GM19238 (cell line): ENCODE measurements at regions not wholly inside any gene's neighbourhood (a gene's known extent, or its start where the extent isn't known, plus 50 kb on each side); places are given as distances from the start of the nearest gene placed in this dataset.
"Not testable (repeated sequence)": the region's sequence is repeated elsewhere in the genome, so short reads cannot be mapped to it uniquely, and the experiment has no call there.

Experiments used
- DNase-seq: peaks from one replicate; pipeline ENCODE4 v3.0.0; 2011; ENCODE audit warnings: low spot score; ENCODE audit not compliant: insufficient read length

DNA sequence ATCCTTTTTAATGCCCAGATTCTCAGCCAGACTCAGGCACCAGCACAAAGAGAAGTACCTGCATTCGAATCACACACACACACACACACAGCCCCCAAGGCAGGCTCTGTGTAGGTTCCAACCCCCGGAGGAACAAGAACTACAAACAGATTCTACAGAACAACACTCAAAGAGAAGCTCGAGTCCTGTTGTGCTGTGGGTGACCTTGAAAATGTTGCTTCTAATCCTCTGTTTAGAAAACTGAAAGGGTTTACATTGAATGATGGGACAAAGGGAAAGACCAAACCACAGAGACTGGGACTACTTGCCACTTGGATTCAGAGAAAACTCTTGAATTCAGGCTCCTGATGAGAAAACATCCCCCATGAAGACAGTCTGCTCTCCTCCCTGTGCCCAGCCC is 568.8 kb upstream of the C16orf82 start:
- no peak for DNase-seq

DNA sequence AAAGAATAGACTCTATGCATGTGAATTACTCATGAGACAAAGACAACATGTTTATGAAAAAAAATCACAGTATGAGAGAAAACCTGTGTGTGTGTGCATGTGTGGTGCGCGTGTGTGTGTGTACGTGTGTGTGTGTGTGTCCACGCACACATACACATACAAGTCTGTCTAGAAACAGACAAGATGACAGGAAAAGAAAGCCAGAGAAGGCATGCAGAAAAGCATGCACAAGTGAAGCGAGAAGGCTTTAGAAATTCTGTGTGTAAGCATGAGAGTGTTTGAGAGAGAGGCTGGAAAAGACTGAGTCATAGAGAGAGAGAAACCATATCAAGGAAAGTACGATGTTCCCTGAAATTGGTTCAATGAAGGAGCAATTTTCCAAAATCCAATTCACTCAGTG is 566.4 kb upstream of the C16orf82 start:
- DNase-seq, result no peak

DNA sequence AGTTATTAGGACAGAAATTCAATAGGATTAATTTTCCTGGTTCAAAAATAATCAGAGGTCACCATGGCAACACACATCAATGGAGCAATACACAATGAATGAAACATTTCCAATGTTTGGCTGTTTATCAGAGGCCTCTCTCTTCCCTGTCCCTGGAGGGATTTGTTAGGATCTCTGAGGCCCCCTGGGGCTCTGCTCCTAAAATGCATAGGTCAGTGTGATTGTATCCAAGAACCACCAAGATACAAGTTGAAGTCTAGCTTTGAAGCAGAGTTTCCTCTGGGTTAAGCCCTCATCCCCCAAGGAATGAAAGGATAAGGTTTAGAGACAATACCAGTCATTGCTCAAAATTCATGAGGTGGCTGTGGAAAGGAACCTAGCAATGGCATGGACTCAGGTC is 561.2 kb upstream of the C16orf82 start:
- no peak for DNase-seq

DNA sequence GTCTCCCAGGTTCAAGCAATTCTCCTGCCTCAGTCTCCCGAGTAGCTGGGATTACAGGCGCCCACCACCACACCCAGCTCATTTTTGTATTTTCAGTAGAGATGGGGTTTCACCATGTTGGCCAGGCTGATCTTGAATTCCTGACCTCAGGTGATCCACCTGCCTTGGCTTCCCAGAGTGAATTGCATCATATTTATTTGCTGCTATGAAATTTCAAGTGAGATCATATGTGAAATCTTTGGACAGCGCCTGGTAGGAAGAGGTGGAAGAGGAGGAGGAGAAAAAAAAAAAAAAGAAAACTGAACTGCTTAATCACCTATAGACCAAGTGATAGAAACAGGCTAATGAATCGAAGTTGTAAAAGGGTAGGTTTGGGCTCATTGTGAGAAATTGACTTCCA is 557.8 kb upstream of the C16orf82 start:
- DNase-seq, result not testable (repeated sequence)

DNA sequence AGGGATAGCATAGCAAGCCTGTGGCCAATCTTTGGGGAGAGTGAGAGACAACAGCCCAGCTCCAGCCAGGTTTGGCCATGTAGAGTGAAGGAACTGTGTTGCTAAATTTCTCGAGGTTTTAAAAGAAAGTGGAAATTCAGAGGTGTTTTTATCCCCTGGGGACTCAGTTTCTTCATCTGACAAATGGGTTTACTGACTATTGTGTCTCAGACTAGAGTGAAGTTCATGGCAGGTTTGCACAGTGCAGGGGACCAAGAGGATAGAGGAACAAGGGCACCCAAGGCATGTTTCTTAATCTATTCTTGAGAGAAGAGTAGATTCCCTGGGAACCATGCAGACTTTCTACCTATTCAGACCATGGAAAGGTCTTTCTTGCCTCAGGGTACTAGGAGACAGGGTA is 555.8 kb upstream of the C16orf82 start:
- no peak for DNase-seq

DNA sequence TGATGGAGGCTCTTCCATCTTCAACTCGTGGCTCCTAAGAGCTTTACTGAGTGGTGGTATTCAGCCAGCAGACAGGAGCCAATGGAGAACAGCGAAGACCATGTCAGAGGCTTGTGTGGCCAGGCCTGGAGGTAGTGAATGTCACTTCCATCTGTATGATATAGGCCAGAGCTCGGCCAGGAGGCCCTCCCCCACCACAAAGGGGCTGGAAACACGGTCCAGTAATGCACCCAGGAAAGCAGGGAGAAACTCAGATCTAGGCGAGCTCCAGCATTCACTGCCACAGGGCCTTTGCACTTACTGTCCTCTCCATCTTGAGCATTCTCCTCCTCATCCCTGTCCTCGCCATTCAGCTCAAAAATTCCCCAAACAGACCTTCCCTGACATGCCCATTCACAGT is 555.3 kb upstream of the C16orf82 start:
- no peak for DNase-seq

DNA sequence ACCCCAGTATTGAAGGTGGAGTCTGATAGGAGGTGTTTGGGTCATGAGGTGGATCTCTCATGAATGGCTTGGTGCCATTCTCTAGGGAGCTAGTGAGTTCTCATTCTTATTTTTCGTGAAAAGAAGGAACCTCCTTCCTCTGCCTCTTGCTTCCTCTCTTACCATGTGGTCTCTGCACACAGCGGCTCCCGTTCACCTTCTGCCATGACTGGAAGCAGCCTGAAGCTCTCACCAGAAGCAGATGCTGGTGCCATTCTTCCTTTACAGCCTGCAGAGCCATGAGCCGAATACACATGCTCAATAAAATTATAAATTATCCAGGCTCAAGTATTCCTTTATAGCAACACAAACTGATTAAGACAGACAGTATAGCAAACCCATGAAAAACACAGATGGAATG is 545.1 kb upstream of the C16orf82 start:
- DNase-seq, result no peak

DNA sequence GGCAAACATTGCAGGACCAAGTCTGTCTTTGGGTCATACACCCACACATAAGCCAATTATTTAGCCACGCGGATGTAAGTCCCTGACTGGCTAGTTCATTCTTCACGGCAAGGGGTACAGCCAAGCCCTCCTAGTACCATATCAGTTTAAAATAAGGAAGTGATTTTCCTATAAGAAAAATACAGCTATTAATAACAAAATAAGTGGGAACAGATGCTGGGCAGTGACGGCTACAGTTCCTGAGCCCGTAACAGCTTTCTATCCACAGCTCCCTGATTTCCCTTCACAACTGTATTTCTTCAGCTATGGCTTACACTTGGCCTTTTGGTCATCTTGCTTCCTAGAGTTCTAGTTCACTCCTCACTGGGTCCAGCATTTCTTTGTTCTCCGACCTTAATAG is 542.4 kb upstream of the C16orf82 start:
- DNase-seq, result no peak

DNA sequence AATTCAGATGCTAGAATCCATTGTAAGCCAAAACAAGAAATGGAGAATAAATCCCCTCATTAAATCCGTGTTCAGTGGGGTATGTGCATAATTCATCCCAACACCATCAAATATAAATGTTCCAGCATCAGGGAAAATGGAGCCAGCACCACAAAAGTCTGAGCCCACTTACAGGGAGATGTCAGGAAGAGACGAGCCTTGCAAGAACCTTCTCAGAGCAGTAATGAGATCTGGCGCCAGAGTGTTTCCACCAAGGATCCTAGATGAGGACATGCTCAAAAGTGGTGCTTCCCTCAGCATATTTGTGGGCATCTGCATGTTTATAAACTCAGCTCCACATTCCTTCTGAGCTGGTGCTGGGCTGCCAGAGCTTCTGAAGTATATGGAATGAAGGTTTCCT is 541.9 kb upstream of the C16orf82 start:
- no peak for DNase-seq

DNA sequence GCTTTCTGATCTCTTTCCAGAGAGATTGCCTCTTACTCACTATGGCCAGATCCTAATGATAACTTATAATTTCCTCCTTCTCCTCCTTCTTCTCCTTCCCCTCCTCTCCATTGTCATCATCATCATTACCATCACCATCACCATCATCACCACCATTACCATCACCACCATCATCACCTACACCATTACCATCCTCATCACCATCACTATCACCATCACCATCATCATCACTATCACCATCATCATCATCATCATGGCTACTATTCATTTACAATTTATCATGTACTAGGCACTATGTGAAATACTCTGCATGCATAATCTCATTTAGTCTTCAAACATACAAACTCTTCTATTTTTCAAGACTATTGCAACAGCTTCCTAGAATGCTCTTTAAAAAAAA is 540.9 kb upstream of the C16orf82 start:
- DNase-seq, result no peak

DNA sequence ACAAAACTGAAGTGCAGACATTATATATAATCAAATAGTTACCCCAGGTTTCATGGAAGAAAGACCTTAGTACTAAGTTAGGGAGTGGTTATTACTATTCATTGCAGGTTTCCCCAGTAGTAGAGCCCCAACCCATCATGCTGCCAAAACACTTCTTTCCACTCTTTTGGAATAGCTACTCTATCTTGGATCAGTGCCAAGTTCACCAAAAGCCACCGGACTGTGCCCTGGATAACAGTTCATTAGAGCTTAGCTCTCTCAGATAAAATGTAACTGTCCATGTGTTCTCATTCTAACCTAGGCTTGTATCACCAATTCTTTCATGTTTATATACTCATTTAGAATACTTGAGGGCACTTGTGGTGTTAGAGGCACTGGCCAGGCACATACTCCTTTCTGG is 540.1 kb upstream of the C16orf82 start:
- DNase-seq, result no peak

DNA sequence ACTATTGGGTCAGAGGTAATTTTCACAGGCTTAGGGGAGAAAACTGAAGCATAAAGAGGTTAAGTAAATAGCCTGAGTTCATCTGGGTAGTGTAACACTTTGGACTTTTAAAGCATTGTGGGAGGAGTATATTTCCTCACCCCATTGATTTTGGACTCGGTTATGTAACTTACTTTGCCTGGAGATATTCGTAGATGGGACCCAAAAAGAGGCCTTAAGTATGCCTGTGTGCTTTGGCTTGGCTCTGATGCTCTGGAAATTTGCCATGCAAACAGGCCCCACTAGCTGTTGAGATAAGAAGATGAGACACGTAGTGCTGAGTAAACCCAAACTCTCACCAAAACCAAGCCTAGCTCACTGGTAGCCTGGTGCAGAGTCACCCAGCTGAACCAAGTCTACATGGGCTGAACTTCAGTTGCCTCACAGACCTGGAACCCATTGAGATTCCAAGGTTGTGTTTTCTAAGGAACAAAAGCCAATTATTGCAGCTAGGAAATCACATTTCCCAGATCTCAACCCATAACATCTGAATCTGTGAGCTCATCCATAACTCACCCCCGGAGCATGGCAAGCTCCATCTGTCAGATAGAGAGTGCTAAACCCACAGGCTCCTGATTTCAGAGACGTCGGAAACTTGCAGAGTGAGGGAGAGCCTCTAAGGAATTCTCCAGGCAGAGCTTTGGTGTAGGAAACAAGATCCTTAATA is 536.0 kb upstream of the C16orf82 start:
- DNase-seq, result no peak

DNA sequence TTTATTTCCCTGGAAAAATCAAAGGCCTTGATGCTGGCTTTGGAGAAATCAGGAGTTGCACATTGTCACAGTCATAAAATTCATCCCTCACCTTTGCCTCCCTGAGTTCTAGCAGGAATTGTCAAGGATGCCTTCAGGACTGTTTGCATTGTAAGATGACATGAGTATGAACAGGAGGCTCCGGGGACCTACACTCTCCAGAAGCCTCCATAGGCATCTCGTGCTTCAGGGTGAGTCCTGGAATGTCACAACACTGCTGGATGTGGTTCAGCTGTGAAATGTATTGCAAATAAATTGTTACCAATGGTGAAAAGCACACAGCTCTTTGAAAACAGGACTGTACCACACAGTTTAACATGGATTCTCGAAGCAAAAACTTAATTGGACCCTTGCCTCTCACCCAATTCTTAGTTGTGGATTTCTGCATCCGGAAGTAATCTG is 535.4 kb upstream of the C16orf82 start:
- no peak for DNase-seq

DNA sequence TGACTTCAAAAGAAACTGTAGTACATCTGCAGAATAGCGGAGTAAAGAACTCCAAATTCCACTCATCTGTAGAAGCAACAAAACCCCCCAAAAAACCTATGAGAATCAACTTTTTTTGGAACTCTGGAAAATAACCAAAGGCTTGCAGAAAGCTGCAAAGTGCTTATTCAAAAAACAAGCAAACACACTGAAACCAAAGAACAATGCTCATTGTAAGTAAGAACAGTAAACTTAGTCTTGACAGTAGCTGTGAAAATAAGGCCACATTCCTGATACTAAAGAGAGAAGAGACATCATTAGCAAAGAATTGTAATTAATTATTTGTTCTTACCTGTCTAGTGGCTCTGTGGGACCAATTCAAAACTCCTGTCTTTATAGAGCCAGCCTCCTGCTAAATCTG is 534.3 kb upstream of the C16orf82 start:
- DNase-seq, result no peak

DNA sequence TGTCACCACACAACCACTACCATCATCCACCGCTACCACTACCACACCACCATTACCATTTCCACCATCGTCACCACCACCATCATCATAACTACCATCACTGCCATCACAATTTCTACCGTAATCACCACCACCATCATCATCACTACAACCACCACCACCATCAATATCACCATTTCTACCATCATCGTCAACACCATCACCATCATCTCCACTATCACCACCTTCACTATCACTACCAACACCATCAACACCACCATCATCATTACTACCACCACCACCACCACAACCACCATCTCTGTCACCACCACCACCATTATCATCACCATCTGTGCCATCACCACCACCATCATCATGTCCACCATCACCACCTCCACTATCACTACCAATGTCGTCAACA is 524.5 kb upstream of the C16orf82 start:
- DNase-seq, result no peak

DNA sequence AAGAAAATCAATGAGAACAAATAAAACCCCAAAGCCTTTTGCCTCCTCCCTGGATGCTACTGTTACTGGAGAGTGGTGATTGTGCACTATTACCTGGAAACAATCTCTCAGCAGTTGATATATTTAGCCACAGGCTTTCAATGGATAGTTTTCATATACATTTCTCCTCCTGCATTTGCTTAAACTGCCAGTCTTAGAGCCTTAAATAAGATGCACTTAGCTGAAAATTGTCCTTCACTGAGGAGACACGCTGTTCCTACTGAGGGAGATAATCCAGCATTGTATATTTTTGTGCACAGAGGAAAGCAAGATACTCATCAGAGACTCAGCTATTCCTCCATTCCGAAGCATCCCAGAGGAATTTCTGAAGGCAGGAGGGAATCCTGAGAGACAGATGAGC is 520.2 kb upstream of the C16orf82 start:
- no peak for DNase-seq

DNA sequence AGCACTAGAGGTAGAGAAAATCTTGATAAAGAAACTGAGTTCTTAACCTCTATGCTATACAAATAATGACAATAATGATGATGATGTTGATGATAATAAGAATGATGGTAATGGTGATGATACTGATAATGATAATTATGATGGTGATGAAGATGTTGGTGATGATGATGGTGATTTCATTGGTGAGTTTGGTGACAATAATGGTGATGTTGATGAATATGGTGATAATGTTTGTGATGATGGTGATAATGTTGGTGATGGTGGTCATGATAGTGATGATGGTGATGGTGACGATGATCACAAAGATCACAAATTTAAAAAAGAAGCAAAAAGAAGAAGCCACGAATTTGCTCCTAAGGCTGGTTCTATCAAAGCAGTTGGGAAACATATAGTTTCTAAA is 519.0 kb upstream of the C16orf82 start:
- DNase-seq, result no peak

DNA sequence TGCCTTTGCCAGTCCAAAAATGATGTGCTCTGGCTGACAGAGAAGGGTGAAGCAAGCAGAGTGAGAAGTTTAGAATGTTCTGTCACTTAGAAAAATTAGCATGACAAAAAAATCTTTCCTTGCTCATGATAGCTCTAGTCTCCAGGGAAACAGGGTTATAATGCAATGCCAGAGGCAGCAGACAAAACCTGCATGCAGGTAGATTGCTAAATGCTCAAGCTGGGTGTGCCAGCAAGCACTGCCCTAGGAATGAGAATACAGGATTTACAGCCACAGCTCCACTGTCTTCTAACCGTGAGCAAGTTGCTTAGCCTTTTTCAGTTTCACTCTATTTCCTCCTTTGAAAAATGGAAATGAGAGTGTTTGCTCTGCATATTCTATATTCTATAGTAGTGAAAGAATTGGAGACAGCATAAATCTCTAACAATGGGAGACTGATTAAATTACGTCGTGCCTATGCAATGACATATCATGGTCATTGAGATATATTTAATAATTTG is 516.6 kb upstream of the C16orf82 start:
- DNase-seq, result no peak

DNA sequence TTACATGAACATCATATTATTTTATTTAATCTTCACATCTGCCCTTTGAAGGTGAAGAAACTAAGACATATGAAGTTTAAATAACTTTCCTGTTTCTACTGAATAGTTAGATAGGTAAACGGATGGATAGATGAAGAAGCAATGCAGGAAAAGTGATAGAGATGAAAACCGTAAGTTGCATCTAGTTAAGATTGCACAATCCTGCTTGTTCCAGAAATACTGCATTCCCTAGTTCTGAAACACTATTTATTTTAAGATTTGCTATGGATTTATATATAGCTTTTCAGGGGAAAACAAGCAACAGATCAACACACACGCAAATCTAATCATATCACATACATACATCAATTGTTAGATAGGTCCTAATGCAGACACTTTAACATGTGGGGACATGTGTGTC is 512.7 kb upstream of the C16orf82 start:
- DNase-seq, result no peak

DNA sequence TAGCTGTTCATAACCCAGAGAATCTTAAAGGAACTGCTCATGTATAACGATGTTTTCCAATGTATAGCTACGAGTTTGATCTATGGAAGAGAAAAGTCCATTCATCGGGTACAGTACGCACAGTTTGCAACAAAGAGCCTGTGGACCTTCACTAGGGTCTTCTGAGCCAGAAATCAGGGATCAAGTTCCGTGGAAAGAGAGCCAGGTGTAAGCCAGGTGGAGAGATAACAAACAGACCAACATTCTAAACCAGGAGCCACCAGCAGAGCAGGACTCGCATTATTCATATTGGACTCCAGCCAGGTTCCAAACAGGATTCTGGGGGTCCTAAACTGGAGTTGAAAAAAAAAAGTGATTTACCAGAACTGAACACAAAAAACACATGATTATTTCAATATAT is 505.4 kb upstream of the C16orf82 start:
- no peak for DNase-seq

DNA sequence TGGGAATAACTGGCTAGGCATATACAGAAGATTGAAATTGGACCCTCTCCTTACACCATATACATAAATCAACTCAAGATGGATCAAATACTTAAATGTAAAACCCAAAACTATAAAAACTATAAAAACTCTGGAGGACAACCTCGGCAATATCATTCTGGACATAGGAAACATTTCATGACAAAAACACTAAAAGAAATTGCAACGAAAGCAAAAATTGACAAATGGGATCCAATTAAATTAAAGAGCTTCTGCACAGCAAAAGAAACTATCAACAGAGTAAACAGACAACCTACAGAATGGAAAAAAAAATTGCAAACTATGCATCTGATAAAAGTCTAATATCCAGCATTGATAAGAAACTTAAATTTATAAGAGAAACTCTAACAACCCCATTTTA is 503.7 kb upstream of the C16orf82 start:
- DNase-seq, result no peak

DNA sequence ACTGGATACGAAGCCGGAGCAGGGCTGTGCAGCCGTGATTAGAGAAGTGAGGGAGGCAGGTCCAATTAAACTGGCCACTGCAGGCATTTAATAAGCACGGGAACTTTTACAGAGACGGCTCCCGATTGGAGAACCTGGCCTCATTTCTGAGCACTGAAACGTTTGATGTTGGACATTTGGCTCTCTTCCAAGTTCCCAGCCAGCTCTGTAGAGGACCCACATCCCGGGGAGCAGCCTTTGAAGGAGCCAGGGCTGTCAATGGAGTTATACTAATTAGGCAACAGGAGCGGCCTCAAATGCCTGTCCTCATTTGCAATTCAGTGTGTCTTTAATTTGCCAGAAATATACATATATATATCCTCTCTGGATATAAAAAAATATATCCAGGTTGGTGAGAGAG is 499.4 kb upstream of the C16orf82 start:
- DNase-seq, result no peak

DNA sequence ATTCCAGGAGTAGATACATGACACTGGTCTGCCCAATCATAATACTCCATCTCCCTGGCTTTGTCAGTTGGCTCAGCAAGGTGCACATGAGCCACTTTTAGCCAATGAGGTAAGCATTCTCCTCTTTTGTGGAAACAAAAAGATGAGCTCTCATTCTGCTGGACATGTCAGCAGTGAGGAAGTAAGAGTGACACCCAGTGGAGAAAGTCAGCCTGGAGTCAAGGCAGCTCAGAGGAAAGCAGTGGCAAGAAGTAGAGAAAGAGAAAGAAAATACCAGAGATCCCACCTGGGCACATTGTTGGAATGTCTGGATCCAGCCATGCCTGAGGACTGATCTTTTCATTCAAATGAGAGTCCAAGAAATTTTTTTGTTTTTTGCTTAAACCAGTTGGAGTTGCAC is 496.9 kb upstream of the C16orf82 start:
- no peak for DNase-seq

DNA sequence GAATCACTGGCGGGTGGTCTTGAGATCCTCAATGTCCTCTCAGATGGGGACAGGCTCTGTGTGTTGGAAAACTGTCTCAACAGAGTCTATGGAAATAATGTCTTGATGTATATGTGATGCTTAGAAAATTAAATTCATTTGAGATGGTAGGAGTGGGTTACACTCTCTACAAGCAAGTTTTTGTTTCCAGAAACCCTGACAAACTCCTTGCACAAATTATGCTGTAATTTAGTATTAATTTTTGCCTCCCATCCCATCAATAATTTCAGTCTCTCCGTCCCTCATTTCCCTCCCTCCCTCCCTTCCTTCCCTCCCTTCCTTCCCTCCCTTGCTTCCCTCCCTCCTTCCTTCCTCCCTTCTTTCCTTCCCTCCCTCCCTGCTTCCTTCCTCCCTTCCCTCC is 488.0 kb upstream of the C16orf82 start:
- DNase-seq, result no peak
